ENCODE measurements at regions not wholly inside any gene's neighbourhood (a gene's known extent, or its start where the extent isn't known, plus 50 kb on each side); places are given as distances from the start of the nearest gene placed in this dataset.

GRCh38 chr2:78304678-78305077 lies 720.8 kb upstream of the REG3G start:
- TF ChIP-seq EZH2phosphoT487 (IDR thresholded peaks at IDR 0.05; ENCODE audit: borderline replicate concordance) (no peak), CTCF (conservative IDR thresholded peaks at IDR 0.05; ENCODE audit: low read length) (no peak)
- no peaks in the 10 kb centered on the region for H3K9me2 ChIP-seq (replicated peaks; ENCODE audit: low read depth, low read length)
- no peak overlapping the region for H3K9ac ChIP-seq (ENCODE audit: low read depth, low read length, poor library complexity, severe bottlenecking)
- no peak overlapping the region for H3K4me2 ChIP-seq (ENCODE audit: low read depth, low read length, poor library complexity, severe bottlenecking)
- no peak overlapping the region for H2AFZ ChIP-seq (ENCODE audit: low read length)
- H3K27me3 ChIP-seq (ENCODE audit: insufficient read depth, low read length, poor library complexity, severe bottlenecking): no peaks in the 10 kb centered on the region
- no peaks in the 10 kb centered on the region for H4K20me1 ChIP-seq (ENCODE audit: insufficient read depth, low read length, poor library complexity, severe bottlenecking)
- no peak overlapping the region for H3K4me3 ChIP-seq (ENCODE audit: low read length, poor library complexity, severe bottlenecking)
- no peaks in the 10 kb centered on the region for H3K36me3 ChIP-seq (ENCODE audit: insufficient read depth, low read length)
- H3F3A ChIP-seq (ENCODE audit: low read depth): no peaks in the 10 kb centered on the region
- no peaks in the 10 kb centered on the region for H3K79me2 ChIP-seq (ENCODE audit: insufficient read depth, low read length)
- no peaks in the 10 kb centered on the region for H3K4me1 ChIP-seq (ENCODE audit: insufficient read depth, low read length, poor library complexity, severe bottlenecking)
- no peaks in the 10 kb centered on the region for H3K9me3 ChIP-seq (ENCODE audit: insufficient read depth, low read depth, low read length)

GRCh38 chr2:78309460-78309859 lies 716.0 kb upstream of the REG3G start:
- Histone ChIP-seq H3K9me2 (replicated peaks; ENCODE audit: low read depth, low read length) (no peaks in the 10 kb centered on the region), H3K4me2 (ENCODE audit: low read depth, low read length, poor library complexity, severe bottlenecking) (no peak overlapping the region), H3F3A (ENCODE audit: low read depth) (no peaks in the 10 kb centered on the region), H3K9me3 (ENCODE audit: insufficient read depth, low read depth, low read length) (no peaks in the 10 kb centered on the region), H3K9ac (ENCODE audit: low read depth, low read length, poor library complexity, severe bottlenecking) (no peak overlapping the region), H3K36me3 (ENCODE audit: insufficient read depth, low read length) (no peaks in the 10 kb centered on the region), H2AFZ (ENCODE audit: low read length) (no peak overlapping the region), H3K79me2 (ENCODE audit: insufficient read depth, low read length) (no peaks in the 10 kb centered on the region), H3K4me1 (ENCODE audit: insufficient read depth, low read length, poor library complexity, severe bottlenecking) (no peaks in the 10 kb centered on the region), H3K27me3 (ENCODE audit: insufficient read depth, low read length, poor library complexity, severe bottlenecking) (no peaks in the 10 kb centered on the region), H3K4me3 (ENCODE audit: low read length, poor library complexity, severe bottlenecking) (no peak overlapping the region), H4K20me1 (ENCODE audit: insufficient read depth, low read length, poor library complexity, severe bottlenecking) (no peaks in the 10 kb centered on the region)
- TF ChIP-seq CTCF (conservative IDR thresholded peaks at IDR 0.05; ENCODE audit: low read length) (no peak), EZH2phosphoT487 (IDR thresholded peaks at IDR 0.05; ENCODE audit: borderline replicate concordance) (no peak)

- no peak overlapping the region for H2AFZ ChIP-seq (ENCODE audit: low read length)
- H3K4me3 ChIP-seq (ENCODE audit: low read length, poor library complexity, severe bottlenecking): no peak overlapping the region
- H3K9me2 ChIP-seq (replicated peaks; ENCODE audit: low read depth, low read length): no peaks in the 10 kb centered on the region
- no peaks in the 10 kb centered on the region for H3K4me1 ChIP-seq (ENCODE audit: insufficient read depth, low read length, poor library complexity, severe bottlenecking)
- no peaks in the 10 kb centered on the region for H3K79me2 ChIP-seq (ENCODE audit: insufficient read depth, low read length)
- H3F3A ChIP-seq (ENCODE audit: low read depth): no peaks in the 10 kb centered on the region
- no peaks in the 10 kb centered on the region for H3K9me3 ChIP-seq (ENCODE audit: insufficient read depth, low read depth, low read length)
- no peaks in the 10 kb centered on the region for H3K36me3 ChIP-seq (ENCODE audit: insufficient read depth, low read length)
- H4K20me1 ChIP-seq (ENCODE audit: insufficient read depth, low read length, poor library complexity, severe bottlenecking): no peaks in the 10 kb centered on the region
- no peaks in the 10 kb centered on the region for H3K27me3 ChIP-seq (ENCODE audit: insufficient read depth, low read length, poor library complexity, severe bottlenecking)
- no peak overlapping the region for H3K9ac ChIP-seq (ENCODE audit: low read depth, low read length, poor library complexity, severe bottlenecking)
- no peak overlapping the region for H3K4me2 ChIP-seq (ENCODE audit: low read depth, low read length, poor library complexity, severe bottlenecking)
- TF ChIP-seq EZH2phosphoT487 (IDR thresholded peaks at IDR 0.05; ENCODE audit: borderline replicate concordance) (no peak), CTCF (conservative IDR thresholded peaks at IDR 0.05; ENCODE audit: low read length) (no peak)
These were observed 710.1 kb upstream of the REG3G start for GRCh38 chr2:78315368-78315767.

All from Loucy (cell line).